ENCODE measurements at regions not wholly inside any gene's neighbourhood (a gene's known extent, or its start where the extent isn't known, plus 50 kb on each side); places are given as distances from the start of the nearest gene placed in this dataset.
"Not testable (repeated sequence)": the region's sequence is repeated elsewhere in the genome, so short reads cannot be mapped to it uniquely, and the experiment has no call there.

GRCh38 chr9:108744641-108745040, 111.1 kb downstream of the ACTL7B start:
- no peaks in the 10 kb centered on the region for H3K36me3 Mint-ChIP-seq (ENCODE audit: insufficient read depth, unreplicated experiment)
- POLR2A ChIA-PET = no interaction called here
- no peaks in the 10 kb centered on the region for H3K27me3 Mint-ChIP-seq (ENCODE audit: insufficient read depth, unreplicated experiment)
- CTCF ChIA-PET = interaction anchor here (0.5 to 1.0 kb wide), 3 partner anchors 16 to 1438 kb away, joined by 3 to 5 read pairs (median 3); no protein-coding TSS in a partner anchor
- no peaks in the 10 kb centered on the region for H3K9me3 Mint-ChIP-seq (ENCODE audit: unreplicated experiment)
- H3K27ac Mint-ChIP-seq (ENCODE audit: low read depth, unreplicated experiment) = no peak overlapping the region
- intact Hi-C loops (cut with micrococcal nuclease) = no loop called here
- TF ChIP-seq CTCF (IDR thresholded peaks at IDR 0.05; ENCODE audit: unreplicated experiment) = no peak
- no peak for DNase-seq (ENCODE audit: unreplicated experiment)
- no peak overlapping the region for H3K4me3 Mint-ChIP-seq (ENCODE audit: unreplicated experiment)
- no TSS peak for BruUV-seq (replicated peaks)
- peaks cover 17% of the 10 kb centered on the region for H3K4me1 Mint-ChIP-seq (ENCODE audit: insufficient read depth, unreplicated experiment)

- Mint-ChIP-seq H3K4me3 (ENCODE audit: unreplicated experiment) (no peak overlapping the region), H3K27me3 (ENCODE audit: insufficient read depth, unreplicated experiment) (no peaks in the 10 kb centered on the region), H3K4me1 (ENCODE audit: insufficient read depth, unreplicated experiment) (peaks cover 17% of the 10 kb centered on the region), H3K27ac (ENCODE audit: low read depth, unreplicated experiment) (no peak overlapping the region), H3K36me3 (ENCODE audit: insufficient read depth, unreplicated experiment) (no peaks in the 10 kb centered on the region), H3K9me3 (ENCODE audit: unreplicated experiment) (no peaks in the 10 kb centered on the region)
- TF ChIP-seq CTCF (IDR thresholded peaks at IDR 0.05; ENCODE audit: unreplicated experiment) = no peak
- intact Hi-C loops (cut with micrococcal nuclease) = no loop called here
- peak; percentile 27 for DNase-seq (ENCODE audit: unreplicated experiment)
- CTCF ChIA-PET = interaction anchor here (0.5 to 1.2 kb wide), 6 partner anchors 12 to 1437 kb away, joined by 3 to 5 read pairs (median 3); no protein-coding TSS in a partner anchor
- POLR2A ChIA-PET = interaction anchor here (0.8 kb wide), 1 partner anchor 174 kb away, joined by 3 read pairs; no protein-coding TSS in a partner anchor
- no TSS peak for BruUV-seq (replicated peaks)
Measured at GRCh38 chr9:108743901-108744371, 111.8 kb downstream of the ACTL7B start.

DNA sequence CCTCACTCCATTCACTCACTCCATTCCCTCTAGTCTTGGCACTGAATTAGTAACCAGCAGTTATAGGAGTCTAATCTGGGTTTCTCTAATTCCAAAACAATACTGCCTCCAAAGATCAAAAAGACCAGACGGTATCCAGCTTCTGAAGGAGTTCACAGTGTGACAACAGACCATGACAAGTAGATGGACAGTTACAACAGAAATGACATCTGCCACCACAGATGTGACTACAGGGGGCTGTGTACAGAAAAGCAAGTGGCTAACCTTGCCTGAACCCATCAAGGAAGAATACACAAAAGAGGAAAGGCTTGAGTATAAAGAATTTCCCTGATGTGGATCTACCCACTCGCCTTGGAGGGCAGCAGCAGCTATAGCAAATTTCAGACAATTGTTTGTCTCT, 112.4 kb downstream of the ACTL7B start:
- intact Hi-C loops (cut with micrococcal nuclease) = no loop called here
- BruUV-seq (replicated peaks) = no TSS peak
- POLR2A ChIA-PET = interaction anchor here (0.7 to 0.8 kb wide), 2 partner anchors 174 to 952 kb away, joined by 3 read pairs; no protein-coding TSS in a partner anchor
- no peaks in the 10 kb centered on the region for H3K27me3 Mint-ChIP-seq (ENCODE audit: insufficient read depth, unreplicated experiment)
- TF ChIP-seq CTCF (IDR thresholded peaks at IDR 0.05; ENCODE audit: unreplicated experiment) = no peak
- H3K4me1 Mint-ChIP-seq (ENCODE audit: insufficient read depth, unreplicated experiment) = peaks cover 17% of the 10 kb centered on the region
- CTCF ChIA-PET = interaction anchor here (0.5 to 1.2 kb wide), 3 partner anchors 12 to 1065 kb away, joined by 3 to 4 read pairs (median 3); no protein-coding TSS in a partner anchor
- H3K36me3 Mint-ChIP-seq (ENCODE audit: insufficient read depth, unreplicated experiment) = no peaks in the 10 kb centered on the region
- no peak overlapping the region for H3K4me3 Mint-ChIP-seq (ENCODE audit: unreplicated experiment)
- no peaks in the 10 kb centered on the region for H3K9me3 Mint-ChIP-seq (ENCODE audit: unreplicated experiment)
- no peak overlapping the region for H3K27ac Mint-ChIP-seq (ENCODE audit: low read depth, unreplicated experiment)
- no peak for DNase-seq (ENCODE audit: unreplicated experiment)

GRCh38 chr9:108742191-108742590, 113.6 kb downstream of the ACTL7B start:
- no peaks in the 10 kb centered on the region for H3K36me3 Mint-ChIP-seq (ENCODE audit: insufficient read depth, unreplicated experiment)
- no TSS peak for BruUV-seq (replicated peaks)
- DNase-seq (ENCODE audit: unreplicated experiment) = no peak
- H3K9me3 Mint-ChIP-seq (ENCODE audit: unreplicated experiment) = no peaks in the 10 kb centered on the region
- H3K4me1 Mint-ChIP-seq (ENCODE audit: insufficient read depth, unreplicated experiment) = peaks cover 17% of the 10 kb centered on the region
- CTCF ChIA-PET = interaction anchor here (0.6 to 0.7 kb wide), 2 partner anchors 19 to 1133 kb away, joined by 3 read pairs; no protein-coding TSS in a partner anchor
- TF ChIP-seq CTCF (IDR thresholded peaks at IDR 0.05; ENCODE audit: unreplicated experiment) = no peak
- H3K4me3 Mint-ChIP-seq (ENCODE audit: unreplicated experiment) = no peak overlapping the region
- POLR2A ChIA-PET = no interaction called here
- H3K27me3 Mint-ChIP-seq (ENCODE audit: insufficient read depth, unreplicated experiment) = no peaks in the 10 kb centered on the region
- no peak overlapping the region for H3K27ac Mint-ChIP-seq (ENCODE audit: low read depth, unreplicated experiment)
- intact Hi-C loops (cut with micrococcal nuclease) = no loop called here

GRCh38 chr9:108731292-108731691, 124.5 kb downstream of the ACTL7B start:
- DNase-seq (ENCODE audit: unreplicated experiment); H3K27ac Mint-ChIP-seq (ENCODE audit: low read depth, unreplicated experiment); intact Hi-C loops (cut with micrococcal nuclease); H3K4me3 Mint-ChIP-seq (ENCODE audit: unreplicated experiment); BruUV-seq (replicated peaks); H3K27me3 Mint-ChIP-seq (ENCODE audit: insufficient read depth, unreplicated experiment); H3K36me3 Mint-ChIP-seq (ENCODE audit: insufficient read depth, unreplicated experiment); H3K4me1 Mint-ChIP-seq (ENCODE audit: insufficient read depth, unreplicated experiment): not testable (repeated sequence)
- POLR2A ChIA-PET = interaction anchor here (0.7 kb wide), 2 partner anchors 46 to 60 kb away, joined by 3 read pairs; no protein-coding TSS in a partner anchor
- H3K9me3 Mint-ChIP-seq (ENCODE audit: unreplicated experiment) = peaks cover 26% of the 10 kb centered on the region
- CTCF ChIA-PET = interaction anchor here (0.6 kb wide), 1 partner anchor 448 kb away, joined by 4 read pairs; no protein-coding TSS in a partner anchor
